K562 (cell line): ENCODE measurements at regions not wholly inside any gene's neighbourhood (a gene's known extent, or its start where the extent isn't known, plus 50 kb on each side); places are given as distances from the start of the nearest gene placed in this dataset.

Experiments
- DIDO1 ChIP-seq: fragments of 450-650 bp; IDR thresholded peaks from 2 replicates; pipeline ENCODE4 v1.6.1; 2016; ENCODE audit warnings: low read depth, missing biosample characterization, missing genetic modification characterization
- FOXP4 ChIP-seq: sonication (generic); formaldehyde crosslinking; IDR thresholded peaks from 2 replicates; pipeline ENCODE4 v1.8.0; 2022; ENCODE audit warnings: mild to moderate bottlenecking, missing genetic modification reagents, borderline replicate concordance
- GTF3C2 ChIP-seq: IDR thresholded peaks from 3 replicates; pipeline ENCODE4 v1.6.1; 2011; ENCODE audit warnings: borderline replicate concordance, mild to moderate bottlenecking, moderate library complexity; ENCODE audit not compliant: insufficient read length; ENCODE audit errors: extremely low read depth
- IRF1 ChIP-seq: sonication (generic); formaldehyde crosslinking; IDR thresholded peaks from 2 replicates; pipeline ENCODE4 v1.8.0; 2022; ENCODE audit warnings: missing genetic modification reagents, mild to moderate bottlenecking, borderline replicate concordance
- MBD2 ChIP-seq: sonication (generic); IDR thresholded peaks from 2 replicates; pipeline ENCODE4 v1.6.1; 2016; ENCODE audit warnings: low read depth, borderline replicate concordance
- MITF ChIP-seq: IDR thresholded peaks from 2 replicates; pipeline ENCODE4 v1.6.1; 2014; ENCODE audit warnings: antibody characterized with exemption
- MLLT1 ChIP-seq, 2 experiments: fragments of 450-650 bp; IDR thresholded peaks; 2 replicates each; pipeline ENCODE4 v1.6.1; 2016
- MYC ChIP-seq, 2 experiments: fragments of 250-450 bp in 1 of 2; sonication (Bioruptor Pico) in 1 of 2; IDR thresholded peaks; 2 replicates each; pipeline versions ENCODE4 v1.5.1 to v1.6.1; 2012 to 2021; ENCODE audit warnings: low read depth in 2 of 2, borderline replicate concordance in 1 of 2, improper control_type of control experiment in 1 of 2, low read length in 1 of 2, mild to moderate bottlenecking in 1 of 2, moderate library complexity in 1 of 2
- PATZ1 ChIP-seq: fragments of 250-450 bp; sonication (Bioruptor Pico); IDR thresholded peaks from 2 replicates; pipeline ENCODE4 v1.5.0; 2020; ENCODE audit warnings: mild to moderate bottlenecking, borderline replicate concordance
- SLC30A9 ChIP-seq: fragments of 250-450 bp; sonication (Bioruptor Pico); IDR thresholded peaks from 2 replicates; pipeline ENCODE4 v1.8.0; 2022; ENCODE audit warnings: mild to moderate bottlenecking, moderate library complexity
- SPI1 ChIP-seq: IDR thresholded peaks from 2 replicates; pipeline ENCODE4 v1.6.1; 2011; ENCODE audit warnings: low read depth, low read length, control low read depth, borderline replicate concordance
- STAT5B ChIP-seq: fragments of 250-450 bp; sonication (Bioruptor Pico); IDR thresholded peaks from 2 replicates; pipeline ENCODE4 v1.8.0; 2021; ENCODE audit warnings: mild to moderate bottlenecking, inconsistent platforms
- TRIM28 ChIP-seq: fragments of 450-650 bp; IDR thresholded peaks from 2 replicates; pipeline ENCODE4 v1.6.1; 2017
- ZNF24 ChIP-seq: fragments of 450-650 bp; IDR thresholded peaks from 2 replicates; pipeline ENCODE4 v1.6.1; 2016

- TF ChIP-seq IRF1 (no peak), MBD2 (no peak), STAT5B (CRISPR knock-in tag) (no peak), MYC (IDR thresholded peaks at IDR 0.05; ENCODE audit: low read depth, low read length) (peak; percentile 82), MYC (CRISPR knock-in tag; IDR thresholded peaks at IDR 0.05; ENCODE audit: borderline replicate concordance, low read depth) (no peak), FOXP4 (CRISPR knock-in tag) (no peak), DIDO1 (no peak), ZNF24 (no peak), MITF (no peak), PATZ1 (CRISPR knock-in tag) (no peak), MLLT1 (IDR thresholded peaks at IDR 0.05) (no peak), SPI1 (peak; percentile 39; the same call in 1 of the 2 replicates), GTF3C2 (no peak), TRIM28 (peak; percentile 94), SLC30A9 (CRISPR knock-in tag) (no peak)
These were observed 307.6 kb downstream of the CWC27 start (continued) for GRCh38 chr5:65076251-65076869.
